GM23248 (cell line): ENCODE measurements at regions not wholly inside any gene's neighbourhood (a gene's known extent, or its start where the extent isn't known, plus 50 kb on each side); places are given as distances from the start of the nearest gene placed in this dataset.

ENCODE experiments used
- DNase-seq: peaks from one replicate; pipeline ENCODE4 v3.0.0-alpha.2; 2015
- H2AFZ ChIP-seq: fragments of 200-600 bp; sonication (generic); 2 replicates; pipeline ENCODE4 v1.6.1; 2016; ENCODE audit warnings: antibody characterized with exemption
- H3F3A ChIP-seq: fragments of 200-600 bp; sonication (generic); 2 replicates; pipeline ENCODE4 v1.6.1; 2016; ENCODE audit warnings: mild to moderate bottlenecking, antibody characterized with exemption, mixed run types; ENCODE audit not compliant: insufficient read depth
- H3K27ac ChIP-seq: fragments of 200-600 bp; sonication (generic); 2 replicates; pipeline ENCODE4 v1.5.1; 2016; ENCODE audit warnings: mild to moderate bottlenecking
- H3K27me3 ChIP-seq: fragments of 200-600 bp; sonication (generic); replicated peaks from 2 replicates; pipeline ENCODE4 v1.6.1; 2016; ENCODE audit warnings: mild to moderate bottlenecking; ENCODE audit not compliant: insufficient read depth
- H3K36me3 ChIP-seq: fragments of 200-600 bp; sonication (generic); 2 replicates; pipeline ENCODE4 v1.6.1; 2016; ENCODE audit warnings: low read depth, mild to moderate bottlenecking
- H3K4me1 ChIP-seq: fragments of 200-600 bp; sonication (generic); 2 replicates; pipeline ENCODE4 v1.6.1; 2016; ENCODE audit warnings: mild to moderate bottlenecking; ENCODE audit not compliant: insufficient read depth
- H3K4me2 ChIP-seq: fragments of 200-600 bp; sonication (generic); one replicate; pipeline ENCODE4 v1.6.1; 2016; ENCODE audit warnings: mild to moderate bottlenecking; ENCODE audit not compliant: unreplicated experiment
- H3K4me3 ChIP-seq: fragments of 200-600 bp; sonication (generic); 2 replicates; pipeline ENCODE4 v1.5.1; 2016; ENCODE audit warnings: mild to moderate bottlenecking
- H3K79me2 ChIP-seq: fragments of 200-600 bp; sonication (generic); 2 replicates; pipeline ENCODE4 v1.6.1; 2016; ENCODE audit warnings: mild to moderate bottlenecking; ENCODE audit not compliant: insufficient read depth
- H3K9ac ChIP-seq: fragments of 200-600 bp; sonication (generic); 2 replicates; pipeline ENCODE4 v1.6.1; 2016; ENCODE audit warnings: mild to moderate bottlenecking
- H3K9me2 ChIP-seq: fragments of 200-600 bp; sonication (generic); 2 replicates; pipeline ENCODE4 v1.6.1; 2016; ENCODE audit warnings: mixed run types, mild to moderate bottlenecking, moderate library complexity; ENCODE audit not compliant: insufficient read depth
- H3K9me3 ChIP-seq: fragments of 200-600 bp; sonication (generic); one replicate; pipeline ENCODE4 v1.6.1; 2017; ENCODE audit warnings: low read depth
- H4K20me1 ChIP-seq: fragments of 200-600 bp; sonication (generic); 2 replicates; pipeline ENCODE4 v1.6.0; 2016; ENCODE audit not compliant: insufficient read depth
- EZH2 ChIP-seq: fragments of 200-600 bp; sonication (generic); IDR thresholded peaks from 2 replicates; pipeline ENCODE4 v1.6.1; 2018; ENCODE audit warnings: antibody characterized with exemption, mild to moderate bottlenecking; ENCODE audit not compliant: insufficient read depth, poor library complexity, severe bottlenecking
- EZH2phosphoT487 ChIP-seq: fragments of 200-600 bp; sonication (generic); IDR thresholded peaks from 2 replicates; pipeline ENCODE4 v1.6.1; 2018; ENCODE audit warnings: antibody characterized with exemption, moderate library complexity, mild to moderate bottlenecking, low read depth; ENCODE audit not compliant: insufficient read depth
- WGBS, 2 experiments: methylation state at CpG; one replicate each; pipeline ENCODE4 v1.1.6; 2015 to 2017; ENCODE audit warnings: low lambda C conversion rate in 2 of 2, low coverage in 1 of 2; ENCODE audit errors: missing lambda C conversion rate in 2 of 2; 5-methylcytosine and 5-hydroxymethylcytosine counted together
- in situ Hi-C: fragments of 300-500 bp; cut with MboI; formaldehyde crosslinking; loops from 2 replicates; pipeline ENCODE4 v1.15.0; 2020

DNA sequence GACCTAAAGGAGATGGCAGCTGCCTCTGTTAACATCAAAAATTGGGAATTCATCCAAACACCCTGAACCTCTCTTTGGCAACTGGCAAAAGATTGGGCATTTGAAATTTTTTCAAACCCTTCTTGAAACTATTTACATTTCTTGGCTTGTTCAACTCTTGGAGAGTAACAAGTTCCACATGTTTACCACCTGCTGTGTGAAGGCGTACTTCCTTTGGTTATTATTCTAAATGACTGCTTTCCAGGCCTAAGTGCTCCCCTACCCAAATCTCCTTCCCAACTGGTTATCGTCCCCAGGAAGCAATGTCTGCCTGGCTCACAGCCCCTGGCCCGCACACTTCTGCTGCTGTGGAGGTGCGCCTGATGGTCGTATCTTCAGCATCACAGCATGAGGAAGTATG, 422.7 kb downstream of the DMAC1 start:
- H2AFZ ChIP-seq = no peak overlapping the region
- H3K4me2 ChIP-seq = no peak overlapping the region
- H3K4me1 ChIP-seq = no peaks in the 10 kb centered on the region
- H3K27me3 ChIP-seq = no peaks in the 10 kb centered on the region
- H3K36me3 ChIP-seq = no peaks in the 10 kb centered on the region
- H3K9me2 ChIP-seq = no peaks in the 10 kb centered on the region
- DNase-seq = no peak
- H3K9me3 ChIP-seq = no peaks in the 10 kb centered on the region
- no peaks in the 10 kb centered on the region for H3F3A ChIP-seq
- WGBS, 2 experiments = 30 to 36% methylated on average over 5 of the region's 5 CpGs
- H4K20me1 ChIP-seq = no peaks in the 10 kb centered on the region
- TF ChIP-seq EZH2phosphoT487 (no peak), EZH2 (no peak)
- H3K79me2 ChIP-seq = no peaks in the 10 kb centered on the region
- H3K4me3 ChIP-seq = no peak overlapping the region
- H3K27ac ChIP-seq = no peak overlapping the region
- H3K9ac ChIP-seq = no peak overlapping the region
- in situ Hi-C loops = no loop called here

GRCh38 chr9:7376213-7376612, 423.4 kb downstream of the DMAC1 start:
- Histone ChIP-seq H3K9me3 (no peaks in the 10 kb centered on the region), H3K4me3 (no peak overlapping the region), H3K36me3 (no peaks in the 10 kb centered on the region), H3K4me2 (no peak overlapping the region), H3F3A (no peaks in the 10 kb centered on the region), H4K20me1 (no peaks in the 10 kb centered on the region), H3K9ac (no peak overlapping the region), H3K9me2 (no peaks in the 10 kb centered on the region), H3K79me2 (no peaks in the 10 kb centered on the region), H3K27ac (no peak overlapping the region), H2AFZ (no peak overlapping the region), H3K27me3 (no peaks in the 10 kb centered on the region), H3K4me1 (no peaks in the 10 kb centered on the region)
- in situ Hi-C loops = no loop called here
- no peak for DNase-seq
- no peak for TF ChIP-seq EZH2
- no peak for TF ChIP-seq EZH2phosphoT487
- WGBS, 2 experiments = 23 to 26% methylated on average over 2 of the region's 2 CpGs

DNA sequence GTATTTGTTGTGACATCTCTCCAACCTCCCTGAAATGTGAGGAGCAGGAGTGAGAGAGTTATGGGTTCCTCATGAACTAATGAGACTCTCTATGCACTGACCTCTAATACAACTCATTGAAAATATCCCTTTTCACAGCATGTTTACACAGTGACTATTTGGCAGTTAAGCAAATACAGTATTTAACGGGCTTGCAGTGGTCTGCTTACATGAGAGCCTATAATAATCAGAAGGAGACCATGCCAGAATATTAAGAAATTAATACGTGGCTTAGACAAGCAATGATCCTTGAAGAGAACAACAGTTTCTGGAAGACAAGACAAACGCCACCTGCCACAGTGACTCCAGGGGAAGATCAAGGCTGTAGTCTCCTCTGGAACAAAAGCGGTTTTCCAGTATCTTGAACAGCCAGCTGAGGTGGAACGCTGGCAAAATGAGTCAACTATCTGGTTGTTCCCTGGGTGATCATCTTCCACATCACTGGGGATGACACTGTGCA, 424.5 kb downstream of the DMAC1 start:
- in situ Hi-C loops = no loop called here
- H4K20me1 ChIP-seq = no peaks in the 10 kb centered on the region
- H3K4me1 ChIP-seq = no peaks in the 10 kb centered on the region
- H3K27ac ChIP-seq = no peak overlapping the region
- no peaks in the 10 kb centered on the region for H3K36me3 ChIP-seq
- no peaks in the 10 kb centered on the region for H3K9me3 ChIP-seq
- no peaks in the 10 kb centered on the region for H3K79me2 ChIP-seq
- 41 to 47% methylated on average over 5 of the region's 5 CpGs for WGBS, 2 experiments
- H2AFZ ChIP-seq = no peak overlapping the region
- H3K4me3 ChIP-seq = no peak overlapping the region
- no peak overlapping the region for H3K9ac ChIP-seq
- no peak for TF ChIP-seq EZH2phosphoT487
- no peak for TF ChIP-seq EZH2
- no peaks in the 10 kb centered on the region for H3F3A ChIP-seq
- DNase-seq = no peak
- no peak overlapping the region for H3K4me2 ChIP-seq
- no peaks in the 10 kb centered on the region for H3K9me2 ChIP-seq
- H3K27me3 ChIP-seq = no peaks in the 10 kb centered on the region

DNA sequence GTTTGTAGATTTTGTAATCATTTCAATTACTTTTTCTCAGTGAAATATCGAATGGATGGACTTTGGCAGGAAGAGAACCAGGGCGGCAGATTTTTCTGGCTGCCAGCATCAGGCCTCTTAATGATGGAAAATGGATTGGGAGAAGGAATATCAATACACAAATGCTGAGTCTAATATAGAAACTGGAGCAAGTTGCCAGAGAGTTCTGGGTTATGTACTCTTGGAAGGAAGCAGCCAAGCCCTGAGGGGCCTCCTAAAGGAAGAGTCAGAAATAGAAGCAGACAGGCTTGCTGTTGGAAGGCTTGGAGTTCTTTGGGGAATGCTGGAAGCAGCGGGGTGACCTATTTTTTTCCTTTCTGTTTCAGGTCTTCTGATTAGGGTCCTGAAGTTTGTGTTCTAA, 428.6 kb downstream of the DMAC1 start:
- no peak overlapping the region for H3K9ac ChIP-seq
- no peaks in the 10 kb centered on the region for H3K36me3 ChIP-seq
- WGBS, 2 experiments = 21 to 27% methylated on average over 3 of the region's 3 CpGs
- TF ChIP-seq EZH2phosphoT487 (no peak), EZH2 (no peak)
- H3K27me3 ChIP-seq = no peaks in the 10 kb centered on the region
- peaks cover 17% of the 10 kb centered on the region for H3K4me1 ChIP-seq
- H3K27ac ChIP-seq = no peak overlapping the region
- DNase-seq = no peak
- no peak overlapping the region for H3K4me2 ChIP-seq
- H2AFZ ChIP-seq = no peak overlapping the region; the same call in 1 of the 2 replicates
- H3K4me3 ChIP-seq = no peak overlapping the region
- H3K9me3 ChIP-seq = no peaks in the 10 kb centered on the region
- H4K20me1 ChIP-seq = no peaks in the 10 kb centered on the region
- no peaks in the 10 kb centered on the region for H3K9me2 ChIP-seq
- in situ Hi-C loops = no loop called here
- no peaks in the 10 kb centered on the region for H3K79me2 ChIP-seq
- H3F3A ChIP-seq = peaks cover 19% of the 10 kb centered on the region

GRCh38 chr9:7370381-7370780, 429.2 kb downstream of the DMAC1 start:
- H3F3A ChIP-seq = peaks cover 19% of the 10 kb centered on the region
- no peak overlapping the region for H3K4me3 ChIP-seq
- H3K4me2 ChIP-seq = no peak overlapping the region
- no peaks in the 10 kb centered on the region for H3K9me2 ChIP-seq
- H3K9ac ChIP-seq = no peak overlapping the region
- no peak for DNase-seq
- H3K9me3 ChIP-seq = no peaks in the 10 kb centered on the region
- in situ Hi-C loops = no loop called here
- peaks cover 17% of the 10 kb centered on the region for H3K4me1 ChIP-seq
- no peak overlapping the region for H2AFZ ChIP-seq
- H3K27me3 ChIP-seq = no peaks in the 10 kb centered on the region
- TF ChIP-seq EZH2phosphoT487 = no peak
- TF ChIP-seq EZH2 = no peak
- no peak overlapping the region for H3K27ac ChIP-seq
- H4K20me1 ChIP-seq = no peaks in the 10 kb centered on the region
- H3K79me2 ChIP-seq = no peaks in the 10 kb centered on the region
- 41 to 72% methylated on average over 2 of the region's 2 CpGs for WGBS, 2 experiments
- no peaks in the 10 kb centered on the region for H3K36me3 ChIP-seq
